ENCODE measurements at regions not wholly inside any gene's neighbourhood (a gene's known extent, or its start where the extent isn't known, plus 50 kb on each side); places are given as distances from the start of the nearest gene placed in this dataset.

DNA sequence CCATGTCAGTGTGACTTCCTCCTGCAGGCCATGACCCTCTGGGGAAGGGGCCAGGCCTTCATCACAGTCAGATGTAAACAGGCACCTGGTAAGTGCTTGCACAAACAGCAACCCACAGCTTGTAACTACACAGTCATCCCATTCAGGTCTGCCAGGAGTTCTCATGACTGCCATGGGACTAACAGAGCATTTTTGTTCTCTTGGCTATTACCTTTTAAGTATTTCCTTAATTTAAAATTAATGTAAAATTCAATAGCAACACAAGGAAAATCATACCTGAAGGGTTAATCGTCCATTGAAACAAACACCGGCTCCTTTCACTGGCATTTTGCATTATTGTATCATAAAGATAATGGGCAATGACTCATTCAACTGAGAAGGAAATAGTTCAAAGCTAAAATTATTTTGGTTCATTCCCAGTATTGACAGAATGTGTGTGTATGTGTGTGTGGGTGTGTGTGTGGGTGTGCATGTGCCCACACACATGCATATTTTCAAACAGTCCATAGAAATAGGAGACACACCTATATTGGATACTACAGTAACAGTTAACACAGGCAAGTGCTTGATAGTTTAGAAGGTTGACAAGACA, 307.9 kb downstream of the WDR11 start:
- H3K4me1 ChIP-seq (ENCODE audit: control insufficient read depth in 1 of 2, insufficient read depth in 2 of 2, low read depth in 1 of 2, low read length in 1 of 2): no peaks in the 10 kb centered on the region
- ChIA-PET CTCF (interaction anchor here (0.6 kb wide), 1 partner anchor 183 kb away, joined by 4 read pairs; no protein-coding TSS in a partner anchor), POLR2A (no interaction called here)
- H3K36me3 ChIP-seq (replicated peaks in 1 of 2; ENCODE audit: control insufficient read depth in 1 of 2, insufficient read depth in 2 of 2, low read length in 1 of 2): no peaks in the 10 kb centered on the region
- no peaks in the 10 kb centered on the region for H3F3A ChIP-seq (replicated peaks; ENCODE audit: insufficient read depth)
- DNase-seq: no peak
- 0 out of 2 replicates have a peak, but pooled peaks cover 4% of the 10 kb centered on the region for H3K9me3 ChIP-seq
- H3K9ac ChIP-seq: no peak overlapping the region
- H4K20me1 ChIP-seq (ENCODE audit: insufficient read depth): no peaks in the 10 kb centered on the region
- no peaks in the 10 kb centered on the region for H3K79me2 ChIP-seq (ENCODE audit: insufficient read depth)
- no peak overlapping the region for H2AFZ ChIP-seq (ENCODE audit: low read depth)
- H3K27ac ChIP-seq (ENCODE audit: low read depth in 2 of 2, low read length in 1 of 2): no peak overlapping the region
- no peaks in the 10 kb centered on the region for H3K9me2 ChIP-seq
- no peak overlapping the region for H3K4me3 ChIP-seq (ENCODE audit: low read depth in 2 of 2, low read length in 1 of 2)
- H3K27me3 ChIP-seq (ENCODE audit: insufficient read depth): no peaks in the 10 kb centered on the region
- no peak overlapping the region for H3K4me2 ChIP-seq
- WGBS (ENCODE audit: low lambda C conversion rate): 44% methylated on average over 2 of the region's 2 CpGs
- TF ChIP-seq RFX5 (IDR thresholded peaks at IDR 0.05; ENCODE audit: low read length) (no peak), NRF1 (IDR thresholded peaks at IDR 0.05; ENCODE audit: low read depth, low read length) (no peak), RXRA (IDR thresholded peaks at IDR 0.05; ENCODE audit: borderline replicate concordance, low read depth) (no peak), ELF1 (IDR thresholded peaks at IDR 0.05) (no peak), EP300 (IDR thresholded peaks at IDR 0.05; ENCODE audit: borderline replicate concordance in 1 of 2, low read depth in 1 of 2, low read length in 1 of 2) (no peak), CHD2 (IDR thresholded peaks at IDR 0.05; ENCODE audit: low read length, partially characterized antibody) (no peak), FOXM1 (IDR thresholded peaks at IDR 0.05; ENCODE audit: low read depth) (no peak)
- TF ChIP-seq, protein P1, sequence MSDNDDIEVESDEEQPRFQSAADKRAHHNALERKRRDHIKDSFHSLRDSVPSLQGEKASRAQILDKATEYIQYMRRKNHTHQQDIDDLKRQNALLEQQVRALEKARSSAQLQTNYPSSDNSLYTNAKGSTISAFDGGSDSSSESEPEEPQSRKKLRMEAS (IDR thresholded peaks at IDR 0.05; ENCODE audit: low read depth): no peak
- TF ChIP-seq, protein P2, sequence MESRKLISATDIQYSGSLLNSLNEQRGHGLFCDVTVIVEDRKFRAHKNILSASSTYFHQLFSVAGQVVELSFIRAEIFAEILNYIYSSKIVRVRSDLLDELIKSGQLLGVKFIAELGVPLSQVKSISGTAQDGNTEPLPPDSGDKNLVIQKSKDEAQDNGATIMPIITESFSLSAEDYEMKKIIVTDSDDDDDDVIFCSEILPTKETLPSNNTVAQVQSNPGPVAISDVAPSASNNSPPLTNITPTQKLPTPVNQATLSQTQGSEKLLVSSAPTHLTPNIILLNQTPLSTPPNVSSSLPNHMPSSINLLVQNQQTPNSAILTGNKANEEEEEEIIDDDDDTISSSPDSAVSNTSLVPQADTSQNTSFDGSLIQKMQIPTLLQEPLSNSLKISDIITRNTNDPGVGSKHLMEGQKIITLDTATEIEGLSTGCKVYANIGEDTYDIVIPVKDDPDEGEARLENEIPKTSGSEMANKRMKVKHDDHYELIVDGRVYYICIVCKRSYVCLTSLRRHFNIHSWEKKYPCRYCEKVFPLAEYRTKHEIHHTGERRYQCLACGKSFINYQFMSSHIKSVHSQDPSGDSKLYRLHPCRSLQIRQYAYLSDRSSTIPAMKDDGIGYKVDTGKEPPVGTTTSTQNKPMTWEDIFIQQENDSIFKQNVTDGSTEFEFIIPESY (IDR thresholded peaks at IDR 0.05; ENCODE audit: borderline replicate concordance, low read depth): no peak

DNA sequence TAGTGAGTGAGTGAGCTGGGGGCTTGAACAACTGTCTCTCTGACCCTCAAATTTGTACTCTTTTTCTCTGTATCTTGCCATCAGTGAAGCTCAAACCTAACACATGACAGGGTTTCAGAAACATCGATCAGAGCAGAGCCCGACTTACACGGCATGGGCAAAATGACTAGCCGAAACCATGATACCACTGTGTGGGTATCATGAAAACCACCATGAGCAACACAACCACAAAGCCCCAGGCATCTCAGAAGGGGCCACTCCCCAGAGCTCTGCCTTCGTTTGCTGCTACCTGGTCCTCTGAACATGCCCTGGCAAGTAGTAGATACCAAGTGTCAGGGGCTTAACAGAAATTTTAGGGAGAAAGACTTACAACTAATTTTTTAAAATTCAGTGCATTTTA, 308.5 kb downstream of the WDR11 start:
- 24% methylated on average over 3 of the region's 5 CpGs for WGBS (ENCODE audit: low lambda C conversion rate)
- Histone ChIP-seq H3K4me2 (no peak overlapping the region), H3K9me3 (0 out of 2 replicates have a peak, but pooled peaks cover 4% of the 10 kb centered on the region), H2AFZ (ENCODE audit: low read depth) (no peak overlapping the region), H3K36me3 (replicated peaks in 1 of 2; ENCODE audit: control insufficient read depth in 1 of 2, insufficient read depth in 2 of 2, low read length in 1 of 2) (no peaks in the 10 kb centered on the region), H3K9me2 (no peaks in the 10 kb centered on the region), H3K27me3 (ENCODE audit: insufficient read depth) (no peaks in the 10 kb centered on the region), H3K9ac (no peak overlapping the region), H3K4me3 (ENCODE audit: low read depth in 2 of 2, low read length in 1 of 2) (no peak overlapping the region), H3F3A (replicated peaks; ENCODE audit: insufficient read depth) (no peaks in the 10 kb centered on the region), H3K27ac (ENCODE audit: low read depth in 2 of 2, low read length in 1 of 2) (no peak overlapping the region), H4K20me1 (ENCODE audit: insufficient read depth) (no peaks in the 10 kb centered on the region), H3K79me2 (ENCODE audit: insufficient read depth) (no peaks in the 10 kb centered on the region), H3K4me1 (ENCODE audit: control insufficient read depth in 1 of 2, insufficient read depth in 2 of 2, low read depth in 1 of 2, low read length in 1 of 2) (no peaks in the 10 kb centered on the region)
- DNase-seq: no peak
- ChIA-PET POLR2A (no interaction called here), CTCF (interaction anchor here (0.6 kb wide), 1 partner anchor 184 kb away, joined by 4 read pairs; no protein-coding TSS in a partner anchor)
- TF ChIP-seq ELF1 (IDR thresholded peaks at IDR 0.05) (no peak), FOXM1 (IDR thresholded peaks at IDR 0.05; ENCODE audit: low read depth) (no peak), FOSL2 (IDR thresholded peaks at IDR 0.05; ENCODE audit: borderline replicate concordance, low read depth) (no peak), JUND (IDR thresholded peaks at IDR 0.05) (no peak), RAD21 (IDR thresholded peaks at IDR 0.05; ENCODE audit: low read length) (no peak), EP300 (IDR thresholded peaks at IDR 0.05; ENCODE audit: borderline replicate concordance in 1 of 2, low read depth in 1 of 2, low read length in 1 of 2) (no peak), RCOR1 (IDR thresholded peaks at IDR 0.05; ENCODE audit: low read length) (no peak), MEF2A (IDR thresholded peaks at IDR 0.05; ENCODE audit: borderline replicate concordance, low read depth) (no peak), SIN3A (IDR thresholded peaks at IDR 0.05; ENCODE audit: borderline replicate concordance, low read depth, low read length) (no peak)
- TF ChIP-seq, protein P3, sequence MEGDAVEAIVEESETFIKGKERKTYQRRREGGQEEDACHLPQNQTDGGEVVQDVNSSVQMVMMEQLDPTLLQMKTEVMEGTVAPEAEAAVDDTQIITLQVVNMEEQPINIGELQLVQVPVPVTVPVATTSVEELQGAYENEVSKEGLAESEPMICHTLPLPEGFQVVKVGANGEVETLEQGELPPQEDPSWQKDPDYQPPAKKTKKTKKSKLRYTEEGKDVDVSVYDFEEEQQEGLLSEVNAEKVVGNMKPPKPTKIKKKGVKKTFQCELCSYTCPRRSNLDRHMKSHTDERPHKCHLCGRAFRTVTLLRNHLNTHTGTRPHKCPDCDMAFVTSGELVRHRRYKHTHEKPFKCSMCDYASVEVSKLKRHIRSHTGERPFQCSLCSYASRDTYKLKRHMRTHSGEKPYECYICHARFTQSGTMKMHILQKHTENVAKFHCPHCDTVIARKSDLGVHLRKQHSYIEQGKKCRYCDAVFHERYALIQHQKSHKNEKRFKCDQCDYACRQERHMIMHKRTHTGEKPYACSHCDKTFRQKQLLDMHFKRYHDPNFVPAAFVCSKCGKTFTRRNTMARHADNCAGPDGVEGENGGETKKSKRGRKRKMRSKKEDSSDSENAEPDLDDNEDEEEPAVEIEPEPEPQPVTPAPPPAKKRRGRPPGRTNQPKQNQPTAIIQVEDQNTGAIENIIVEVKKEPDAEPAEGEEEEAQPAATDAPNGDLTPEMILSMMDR (IDR thresholded peaks at IDR 0.05): no peak
- TF ChIP-seq, protein P4, sequence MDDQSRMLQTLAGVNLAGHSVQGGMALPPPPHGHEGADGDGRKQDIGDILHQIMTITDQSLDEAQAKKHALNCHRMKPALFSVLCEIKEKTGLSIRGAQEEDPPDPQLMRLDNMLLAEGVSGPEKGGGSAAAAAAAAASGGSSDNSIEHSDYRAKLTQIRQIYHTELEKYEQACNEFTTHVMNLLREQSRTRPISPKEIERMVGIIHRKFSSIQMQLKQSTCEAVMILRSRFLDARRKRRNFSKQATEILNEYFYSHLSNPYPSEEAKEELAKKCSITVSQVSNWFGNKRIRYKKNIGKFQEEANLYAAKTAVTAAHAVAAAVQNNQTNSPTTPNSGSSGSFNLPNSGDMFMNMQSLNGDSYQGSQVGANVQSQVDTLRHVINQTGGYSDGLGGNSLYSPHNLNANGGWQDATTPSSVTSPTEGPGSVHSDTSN (IDR thresholded peaks at IDR 0.05): no peak

Measured in SK-N-SH (cell line).